ENCODE measurements at regions not wholly inside any gene's neighbourhood (a gene's known extent, or its start where the extent isn't known, plus 50 kb on each side); places are given as distances from the start of the nearest gene placed in this dataset.
A peak's percentile ranks its signal among the peaks of the same experiment; 100 is the strongest.

DNA sequence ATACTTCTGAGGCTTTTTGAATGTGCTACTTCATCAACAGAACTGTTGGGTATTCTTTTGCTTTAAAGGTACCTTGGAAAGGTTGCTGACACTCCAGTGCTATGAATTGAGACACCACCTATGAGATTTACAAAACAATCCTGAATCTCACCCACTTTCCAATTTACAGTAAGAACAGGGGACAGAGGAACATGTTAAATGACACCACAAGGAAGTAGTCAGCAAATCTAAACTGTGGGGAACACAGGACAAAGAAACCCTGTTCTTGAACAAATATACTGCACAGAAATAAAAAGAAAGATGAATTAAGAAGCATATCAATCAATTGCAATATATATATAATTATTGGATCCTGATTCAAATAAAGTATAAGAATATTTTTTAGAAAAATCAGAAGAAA is 216.7 kb upstream of the ARID1B start:
- DNase-seq, result no peak

DNA sequence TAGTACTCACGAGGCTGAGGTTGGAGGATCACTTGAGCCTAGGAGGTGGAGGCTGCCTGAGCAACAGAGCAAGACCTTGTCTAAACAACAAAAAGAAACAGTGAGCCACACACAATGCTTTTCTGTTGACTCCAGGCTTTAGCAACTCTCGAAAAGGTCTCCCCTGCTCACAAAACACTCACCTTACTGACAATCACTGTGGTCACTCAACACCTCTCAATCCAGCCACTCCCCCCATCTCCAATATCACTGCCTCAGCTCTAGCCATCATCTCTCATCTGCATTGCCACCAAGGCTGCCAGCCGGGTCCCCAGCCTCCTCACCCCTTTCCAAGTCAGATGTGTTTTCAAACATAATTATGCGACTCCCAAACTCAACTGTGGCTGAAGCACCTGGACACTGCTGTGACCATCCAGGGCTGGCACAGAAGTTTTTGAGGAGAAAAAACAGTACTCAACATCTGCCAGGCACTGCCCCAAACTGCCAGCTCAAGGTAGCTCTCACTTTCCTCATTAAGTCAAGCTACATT is 218.0 kb upstream of the ARID1B start:
- no peak for DNase-seq

GRCh38 chr6:156557911-156558259 is 219.3 kb upstream of the ARID1B start:
- DNase-seq, result no peak

DNA sequence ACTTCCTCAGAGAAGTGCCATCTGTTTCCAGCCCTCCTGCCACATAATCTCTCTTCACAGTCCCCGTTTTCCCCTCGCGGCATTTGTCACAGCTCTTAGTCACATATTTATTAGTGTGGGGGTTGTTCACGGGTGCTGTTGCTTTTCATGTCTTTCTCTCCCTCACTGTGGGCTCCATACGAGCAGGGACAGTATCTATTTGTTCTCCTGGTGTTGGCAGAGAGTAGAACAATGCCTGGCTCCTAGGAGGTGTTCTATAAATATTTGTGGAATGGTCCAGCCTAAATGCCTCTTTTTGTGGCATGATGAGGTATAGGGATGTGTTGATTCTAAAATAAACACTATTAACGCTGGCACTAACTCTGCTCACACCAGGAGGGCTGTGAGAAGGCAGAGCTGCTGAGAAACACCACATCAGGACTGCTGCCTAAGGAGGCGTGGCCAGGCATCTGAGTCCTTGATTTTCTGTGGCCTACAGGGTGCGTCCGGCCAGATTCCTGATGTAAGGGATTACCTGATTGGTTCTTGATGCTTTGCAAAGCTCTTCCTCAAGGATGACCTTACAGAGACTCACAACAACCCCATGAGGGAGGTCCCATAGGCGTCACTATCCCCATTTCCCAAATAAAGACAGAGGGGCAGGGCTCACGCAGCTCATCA is 219.8 kb upstream of the ARID1B start:
- peak; percentile 42 to 48 (median 44) for DNase-seq

- DNase-seq, result no peak
Measured at GRCh38 chr6:156556811-156557210, 220.4 kb upstream of the ARID1B start.

GRCh38 chr6:156555116-156555515 is 222.1 kb upstream of the ARID1B start:
- DNase-seq, result peak in 1 of 3 donors; percentile 6

DNA sequence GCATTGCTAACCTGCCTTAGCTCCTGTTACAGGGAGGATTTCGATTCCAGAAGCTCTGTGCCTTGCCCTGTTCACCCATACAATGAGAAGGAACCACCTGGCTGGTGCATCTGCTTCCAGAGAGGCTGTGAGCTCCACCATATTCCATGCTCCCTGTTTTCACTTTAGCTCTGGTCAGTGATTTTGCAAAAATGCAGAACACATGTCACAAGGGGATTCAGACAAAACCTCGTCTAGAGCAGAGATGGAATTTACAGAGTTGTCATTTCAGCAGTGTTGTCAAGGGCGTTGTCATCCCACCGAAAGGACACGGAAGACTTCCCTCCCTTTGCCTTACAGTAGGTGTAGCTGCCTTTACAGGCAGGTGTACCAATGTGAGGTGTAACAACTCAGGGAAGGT is 223.0 kb upstream of the ARID1B start:
- DNase-seq, result no peak

- DNase-seq, result no peak
Measured at GRCh38 chr6:156552849-156553248, 224.3 kb upstream of the ARID1B start.

DNA sequence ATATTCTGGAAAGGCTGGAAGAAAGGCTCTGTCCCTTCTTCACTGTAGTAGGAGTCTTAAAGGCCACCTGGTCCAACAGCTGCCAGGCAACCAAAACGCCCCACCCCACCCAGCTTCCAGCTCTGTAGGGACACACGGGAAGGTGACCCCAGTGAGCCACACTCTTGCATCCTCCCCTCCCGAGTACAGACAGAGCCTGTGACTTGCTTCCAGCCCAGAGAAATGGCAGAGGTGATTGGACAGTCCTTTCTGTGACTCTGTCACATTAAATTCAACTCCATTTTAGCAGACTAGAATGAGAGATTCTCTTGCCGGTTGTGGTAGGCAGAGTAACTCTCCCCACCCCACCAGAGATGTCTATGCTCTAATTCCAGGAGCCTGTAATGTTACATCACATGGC is 226.2 kb upstream of the ARID1B start:
- no peak for DNase-seq

DNA sequence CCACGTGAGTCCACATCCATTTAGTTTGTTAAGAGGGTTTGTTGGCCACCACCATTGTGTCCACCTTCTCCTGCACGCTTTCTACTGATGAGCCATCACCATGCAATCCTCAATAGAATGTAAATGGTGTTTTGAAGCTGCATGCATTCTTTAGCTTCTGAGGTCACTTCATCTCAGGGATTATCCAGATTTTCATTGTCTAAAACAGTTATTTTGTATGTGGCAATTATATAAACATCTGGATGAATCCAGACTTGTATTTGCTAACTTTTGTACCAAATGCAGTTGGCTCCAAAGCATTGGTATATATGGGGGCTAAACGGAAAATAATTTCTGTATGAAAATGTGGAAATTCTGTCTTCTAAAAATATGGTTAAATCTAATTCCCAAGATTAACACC is 231.2 kb upstream of the ARID1B start:
- no peak for DNase-seq

- no peak for DNase-seq
Measured at GRCh38 chr6:156545021-156545420, 232.2 kb upstream of the ARID1B start.

DNA sequence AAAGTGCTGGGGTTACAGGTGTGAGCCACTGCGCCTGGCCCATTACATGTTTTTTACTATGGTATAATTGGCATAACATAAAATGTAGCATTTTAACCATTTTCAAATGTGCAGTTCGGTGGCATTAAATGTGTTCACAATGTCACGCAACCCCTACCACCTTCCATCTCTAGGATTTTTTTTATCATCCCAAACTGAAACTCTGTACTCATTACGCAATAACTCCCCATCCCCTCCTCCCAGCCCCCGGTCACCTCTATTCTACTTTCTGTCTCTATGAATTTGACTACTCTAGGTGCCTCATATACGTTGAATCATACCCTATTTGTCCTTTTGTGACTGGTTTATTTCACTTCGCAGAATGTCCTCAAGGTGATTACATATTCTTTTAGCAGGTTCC is 233.1 kb upstream of the ARID1B start:
- no peak for DNase-seq

DNA sequence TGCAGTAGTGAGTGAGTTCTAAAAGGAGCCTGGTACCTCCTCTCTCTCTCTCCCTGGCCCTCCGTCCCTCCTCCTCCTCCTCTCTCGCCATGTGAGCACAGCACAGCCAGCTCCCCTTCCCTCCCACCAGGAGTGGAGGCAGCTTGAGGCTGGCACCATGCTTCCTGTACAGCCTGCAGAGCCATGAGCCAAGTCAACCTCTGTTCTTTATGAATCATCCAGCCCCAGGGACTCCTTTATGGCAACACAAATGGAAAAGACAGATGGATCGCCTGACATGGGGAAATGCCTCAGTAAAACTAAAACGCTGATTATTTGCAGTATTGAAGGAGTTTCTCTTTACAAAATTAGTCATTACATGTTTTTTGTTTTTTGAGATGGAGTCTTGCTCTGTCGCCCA is 233.7 kb upstream of the ARID1B start:
- no peak for DNase-seq

DNA sequence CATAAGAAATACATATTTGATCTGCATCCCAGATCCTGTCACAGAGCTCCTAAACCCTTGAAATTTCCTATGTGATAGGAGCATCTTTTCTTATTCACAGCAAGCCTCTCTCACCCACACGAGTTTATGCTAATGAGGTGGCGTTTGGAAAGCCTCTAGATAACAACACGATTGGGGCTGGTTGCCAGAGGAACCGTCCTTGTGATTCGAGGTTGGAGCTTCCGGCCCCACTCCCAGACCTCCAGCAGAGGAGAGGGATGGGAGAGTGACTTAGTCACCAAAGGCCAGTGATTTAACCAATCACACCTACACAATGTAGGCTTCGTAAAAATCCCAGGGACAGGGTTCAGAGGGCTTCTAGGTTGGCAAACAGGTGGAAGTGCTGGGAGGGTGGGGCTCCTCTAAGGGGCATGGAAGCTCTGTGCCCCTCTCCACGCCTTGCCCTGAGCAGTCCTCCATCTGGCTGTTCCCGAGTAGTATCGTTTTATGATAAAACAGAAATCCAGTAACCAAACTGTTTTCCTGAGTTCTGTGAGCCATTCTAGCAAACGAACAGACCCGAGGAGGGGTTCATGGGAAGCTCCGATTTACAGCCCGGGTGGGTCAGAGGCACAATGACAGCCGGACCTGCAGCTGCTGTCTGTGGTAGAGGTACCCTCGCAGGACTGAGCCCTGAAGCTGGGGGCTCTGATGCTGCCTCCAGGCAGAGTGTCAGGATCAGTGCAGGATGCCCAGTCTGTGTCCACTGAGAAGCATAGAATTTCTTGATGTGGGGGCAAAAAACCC is 238.1 kb upstream of the ARID1B start:
- no peak for DNase-seq

DNA sequence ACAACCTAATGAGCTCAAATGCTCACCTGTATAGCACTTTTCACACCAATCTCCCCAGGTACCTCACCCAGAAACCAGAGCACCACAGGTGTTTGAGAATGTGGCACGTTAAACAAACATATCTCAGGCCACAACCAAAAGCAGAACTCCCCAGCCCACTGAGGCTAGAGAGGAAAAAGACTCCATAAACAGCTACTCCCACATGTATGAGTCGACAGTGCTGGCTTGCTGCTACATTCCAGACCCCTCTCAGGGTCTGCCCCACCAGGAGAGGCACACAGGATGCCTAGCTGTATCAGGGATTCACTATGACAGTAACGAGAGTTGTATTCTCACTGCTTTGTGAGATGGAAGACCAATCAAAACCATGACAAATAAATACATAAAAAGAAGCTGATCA is 242.6 kb upstream of the ARID1B start:
- peak in 1 of 3 donors; percentile 17 for DNase-seq

GRCh38 chr6:156533872-156534524 is 243.2 kb upstream of the ARID1B start:
- no peak for DNase-seq

- DNase-seq, result no peak
Measured at GRCh38 chr6:156526081-156526480, 251.1 kb upstream of the ARID1B start.

DNA sequence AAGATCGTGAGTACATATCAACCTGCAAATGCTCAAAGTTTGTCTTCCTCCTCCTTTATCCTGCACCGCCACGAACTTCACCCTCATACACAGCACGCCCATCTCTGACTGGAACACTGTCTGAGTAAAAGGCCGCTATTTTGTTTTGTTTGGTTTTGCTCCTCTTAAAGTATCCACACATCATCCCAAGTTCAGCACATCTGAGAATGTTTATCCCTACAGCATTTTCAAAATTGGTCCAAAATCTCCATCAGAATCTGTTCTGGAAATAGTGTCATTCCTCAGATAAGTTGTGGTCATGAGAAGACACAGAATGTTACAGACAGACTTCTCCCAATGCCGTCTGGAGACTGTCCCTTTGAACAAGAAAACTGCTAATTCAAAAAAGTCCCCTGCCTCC is 251.6 kb upstream of the ARID1B start:
- no peak for DNase-seq

GRCh38 chr6:156519940-156520339 is 257.2 kb upstream of the ARID1B start:
- no peak for DNase-seq

DNA sequence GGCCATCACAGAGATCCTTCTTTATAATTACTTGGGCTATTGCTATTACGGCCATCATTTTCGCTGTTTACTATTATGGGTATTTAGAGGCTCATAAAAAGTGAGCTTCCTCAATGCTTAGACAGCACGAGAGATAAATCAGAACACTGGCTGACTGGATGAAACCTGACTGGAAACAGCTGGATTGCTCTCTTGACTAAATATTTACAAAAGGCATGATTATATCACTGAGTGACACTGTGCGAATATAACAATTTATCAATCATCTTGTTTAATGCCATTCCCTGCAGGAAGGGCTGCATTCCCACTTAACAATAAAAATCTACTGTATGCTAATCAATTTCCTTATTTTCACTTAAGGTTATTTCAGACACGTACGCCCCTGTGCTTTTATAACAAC is 260.1 kb upstream of the ARID1B start:
- DNase-seq, result no peak

- peak in 1 of 3 donors; percentile 1 for DNase-seq
Measured at GRCh38 chr6:156515242-156515641, 261.9 kb upstream of the ARID1B start.

- DNase-seq, result no peak
Measured at GRCh38 chr6:156513504-156513903, 263.7 kb upstream of the ARID1B start.

DNA sequence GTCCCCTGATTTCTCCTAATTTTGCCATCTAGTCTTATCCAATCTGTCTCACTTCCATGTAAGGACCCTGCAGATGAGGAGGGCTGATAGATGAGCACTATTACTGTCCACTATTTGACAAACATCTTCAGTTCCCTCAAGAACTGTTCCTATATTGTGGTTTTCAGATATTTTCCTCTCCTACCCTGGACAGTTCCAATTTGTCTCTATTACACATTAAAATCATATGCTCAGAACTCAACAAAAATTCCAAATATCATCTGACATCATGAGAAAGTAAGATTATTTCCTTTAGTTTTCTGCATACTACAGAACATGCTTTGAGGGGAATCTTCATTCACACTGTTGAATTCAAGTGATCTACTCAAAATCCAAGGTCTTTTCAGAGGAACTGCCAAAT is 265.6 kb upstream of the ARID1B start:
- no peak for DNase-seq

- DNase-seq, result no peak
Measured at GRCh38 chr6:156511051-156511450, 266.1 kb upstream of the ARID1B start.
